Duodenal mucosa (tissue), 2 donors: ENCODE measurements at regions not wholly inside any gene's neighbourhood (a gene's known extent, or its start where the extent isn't known, plus 50 kb on each side); places are given as distances from the start of the nearest gene placed in this dataset.
"Not testable (repeated sequence)": the region's sequence is repeated elsewhere in the genome, so short reads cannot be mapped to it uniquely, and the experiment has no call there.

ENCODE experiments used
- H3K27ac ChIP-seq: one replicate; pipeline ENCODE4 v1.7.0; 2013; ENCODE audit warnings: low read depth, low read length
- H3K27me3 ChIP-seq, 2 donors: one replicate each; pipeline ENCODE4 v1.7.0; 2013; ENCODE audit warnings: low read length in 2 of 2, control low read depth in 1 of 2; ENCODE audit not compliant: insufficient read depth in 2 of 2, control insufficient read depth in 1 of 2
- H3K36me3 ChIP-seq, 2 donors: one replicate each; pipeline ENCODE4 v1.7.0; 2013; ENCODE audit warnings: low read length in 2 of 2, control low read depth in 1 of 2; ENCODE audit not compliant: insufficient read depth in 2 of 2, control insufficient read depth in 1 of 2
- H3K4me1 ChIP-seq, 2 donors: one replicate each; pipeline ENCODE4 v1.7.0; 2013; ENCODE audit warnings: low read length in 2 of 2, control low read depth in 1 of 2; ENCODE audit not compliant: insufficient read depth in 2 of 2, control insufficient read depth in 1 of 2
- H3K4me3 ChIP-seq, 2 donors: one replicate each; pipeline ENCODE4 v1.7.0; 2013; ENCODE audit warnings: low read length in 2 of 2, low read depth in 1 of 2
- H3K9ac ChIP-seq, 2 donors: one replicate each; pipeline ENCODE4 v1.7.0; 2013; ENCODE audit warnings: low read length in 2 of 2, low read depth in 1 of 2
- H3K9me3 ChIP-seq, 2 donors: one replicate each; pipeline ENCODE4 v1.7.0; 2013; ENCODE audit warnings: low read length in 2 of 2, control low read depth in 1 of 2; ENCODE audit not compliant: control insufficient read depth in 1 of 2

DNA sequence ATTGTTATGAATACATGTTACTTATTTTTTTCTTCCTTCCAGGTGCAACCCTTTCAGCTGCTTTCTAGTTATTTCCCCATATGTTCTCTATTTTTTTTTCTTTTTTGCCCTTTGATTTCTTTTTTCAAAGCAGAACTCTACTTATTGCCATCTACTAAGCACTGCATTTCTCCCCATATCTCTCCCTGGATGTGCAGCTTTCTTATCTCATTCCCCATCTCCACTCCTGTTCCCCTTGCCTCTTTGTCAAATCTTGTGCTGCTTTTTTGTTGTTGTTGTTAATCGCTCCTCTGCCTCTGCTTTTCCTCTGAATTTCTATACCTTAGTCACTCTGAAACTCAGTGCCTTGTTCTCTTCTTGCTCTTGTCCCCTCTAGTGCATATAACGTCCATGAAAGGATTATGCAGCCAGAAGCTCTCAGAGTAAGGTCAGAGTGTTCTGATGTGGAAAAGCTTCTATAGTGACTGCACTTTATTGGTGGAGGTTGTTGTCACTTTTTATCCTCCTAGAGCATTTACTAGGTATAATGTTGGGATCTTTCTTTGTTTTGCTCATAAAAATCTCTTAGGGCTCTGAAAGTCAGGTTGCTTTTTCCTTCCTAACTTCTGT lies 51.1 kb upstream of the JADE1 start:
- H3K36me3 ChIP-seq = no peaks in the 10 kb centered on the region
- H3K9ac ChIP-seq = no peak overlapping the region
- no peaks in the 10 kb centered on the region for H3K4me1 ChIP-seq
- no peaks in the 10 kb centered on the region for H3K27me3 ChIP-seq
- no peaks in the 10 kb centered on the region for H3K9me3 ChIP-seq
- H3K4me3 ChIP-seq = no peak overlapping the region
- H3K27ac ChIP-seq = no peak overlapping the region

DNA sequence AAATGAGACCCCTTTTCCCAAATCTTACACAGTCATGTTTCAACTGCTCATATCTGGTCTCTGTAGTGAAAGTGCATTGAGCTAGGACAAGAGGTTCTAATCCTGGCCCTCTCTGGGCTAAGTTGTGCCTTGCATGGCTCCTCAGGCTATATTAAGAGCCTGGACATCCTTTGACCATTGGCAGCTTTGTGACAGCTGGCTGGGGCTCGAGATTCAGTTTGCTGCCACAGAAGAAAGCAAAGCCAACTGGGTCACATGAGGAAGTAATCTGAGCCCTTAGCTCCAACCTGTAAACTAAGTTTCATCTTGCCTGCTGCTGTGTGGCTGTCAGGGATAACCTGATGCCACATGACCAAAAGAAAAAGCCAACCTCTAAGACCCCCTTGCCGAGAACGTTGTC lies 51.8 kb upstream of the JADE1 start:
- H3K9ac ChIP-seq = no peak overlapping the region
- H3K27ac ChIP-seq = no peak overlapping the region
- no peaks in the 10 kb centered on the region for H3K4me1 ChIP-seq
- no peaks in the 10 kb centered on the region for H3K36me3 ChIP-seq
- no peaks in the 10 kb centered on the region for H3K9me3 ChIP-seq
- H3K27me3 ChIP-seq = no peaks in the 10 kb centered on the region
- no peak overlapping the region for H3K4me3 ChIP-seq

DNA sequence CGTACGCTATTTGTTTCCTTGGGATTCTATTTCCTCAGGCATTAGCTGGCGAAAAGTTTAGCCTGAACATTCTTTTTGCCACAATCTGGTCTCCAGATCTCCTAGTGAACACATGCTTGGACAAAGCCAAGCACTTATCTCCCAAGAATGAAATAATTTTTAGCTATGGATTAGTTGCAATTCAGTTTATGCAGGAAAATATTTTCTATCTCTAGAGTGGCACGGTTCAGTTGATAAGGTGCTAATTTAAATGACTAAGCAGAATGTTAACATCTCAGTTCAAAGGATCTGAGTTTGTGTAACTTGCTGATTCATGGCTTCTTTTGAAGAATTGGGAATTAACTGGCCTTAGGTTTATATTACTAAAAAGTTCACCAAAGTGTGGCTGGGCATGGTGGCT lies 58.1 kb upstream of the JADE1 start:
- Histone ChIP-seq H3K27ac (no peak overlapping the region), H3K4me3 (no peak overlapping the region), H3K36me3 (no peaks in the 10 kb centered on the region), H3K27me3 (no peaks in the 10 kb centered on the region), H3K9me3 (no peaks in the 10 kb centered on the region), H3K4me1 (no peaks in the 10 kb centered on the region), H3K9ac (no peak overlapping the region)

DNA sequence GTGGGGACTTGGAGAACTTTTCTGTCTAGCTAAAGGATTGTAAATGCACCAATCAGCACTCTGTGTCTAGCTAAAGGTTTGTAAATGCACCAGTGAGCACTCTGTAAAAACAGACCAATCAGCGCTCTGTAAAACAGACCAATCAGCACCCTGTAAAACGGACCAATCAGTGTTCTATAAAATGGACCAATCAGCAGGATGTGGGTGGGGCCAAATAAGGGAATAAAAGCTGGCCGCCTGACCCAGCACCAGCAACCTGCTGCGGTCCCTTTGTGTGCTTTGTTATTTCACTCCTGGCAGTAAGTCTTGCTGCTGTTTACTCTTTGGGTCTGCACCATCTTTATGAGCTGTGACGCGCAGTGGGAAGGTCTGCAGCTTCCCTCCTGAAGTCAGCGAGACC lies 67.8 kb upstream of the JADE1 start:
- not testable (repeated sequence) for H3K27me3 ChIP-seq, H3K36me3 ChIP-seq, H3K9ac ChIP-seq

DNA sequence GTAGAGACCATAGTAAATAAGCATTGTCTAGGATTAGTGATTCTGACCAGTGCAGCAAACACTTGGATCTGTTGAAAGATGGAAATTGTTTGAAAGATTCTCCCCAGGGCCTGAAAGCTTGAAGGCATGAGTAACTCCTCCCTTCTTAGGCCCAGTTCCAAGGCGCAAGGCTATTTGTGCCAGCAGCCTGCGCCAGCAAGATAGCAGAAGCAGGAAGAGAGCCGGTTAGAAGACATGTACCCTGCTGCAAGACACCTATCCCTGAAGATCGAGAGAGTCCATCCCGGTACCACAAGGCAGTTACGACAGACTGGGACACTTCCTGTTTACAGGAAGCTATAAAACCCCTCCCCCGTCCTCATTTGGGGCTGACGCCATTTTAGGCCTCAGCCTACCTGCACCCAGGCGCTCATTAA lies 72.4 kb upstream of the JADE1 start:
- H3K4me3 ChIP-seq = no peak overlapping the region
- no peaks in the 10 kb centered on the region for H3K27me3 ChIP-seq
- no peak overlapping the region for H3K9ac ChIP-seq
- H3K36me3 ChIP-seq = no peaks in the 10 kb centered on the region
- no peaks in the 10 kb centered on the region for H3K4me1 ChIP-seq
- H3K27ac ChIP-seq = no peak overlapping the region
- no peaks in the 10 kb centered on the region for H3K9me3 ChIP-seq

More for the DNA sequence above, 67.8 kb upstream of the JADE1 start:
- not testable (repeated sequence) for H3K4me1 ChIP-seq, H3K27ac ChIP-seq, H3K9me3 ChIP-seq, H3K4me3 ChIP-seq

DNA sequence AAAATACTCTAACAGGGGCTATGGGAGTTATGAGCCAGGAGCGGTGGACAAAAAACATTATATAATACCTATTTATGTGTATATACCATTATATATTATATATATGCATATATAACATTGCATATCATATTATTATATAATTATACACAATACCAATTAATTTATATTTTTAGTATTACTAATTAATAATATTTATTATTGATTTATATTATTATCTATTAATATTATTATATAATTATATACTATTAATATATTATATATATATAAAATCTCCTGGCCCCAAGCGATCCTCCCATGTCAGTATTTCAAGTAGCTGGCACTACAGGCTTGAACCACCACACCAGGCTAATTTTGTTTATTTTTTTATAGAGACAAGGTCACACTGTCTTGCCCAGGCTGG lies 73.8 kb upstream of the JADE1 start:
- Histone ChIP-seq H3K36me3 (no peaks in the 10 kb centered on the region), H3K4me1 (no peaks in the 10 kb centered on the region), H3K9ac (no peak overlapping the region), H3K27ac (no peak overlapping the region), H3K4me3 (no peak overlapping the region), H3K27me3 (no peaks in the 10 kb centered on the region), H3K9me3 (no peaks in the 10 kb centered on the region)

DNA sequence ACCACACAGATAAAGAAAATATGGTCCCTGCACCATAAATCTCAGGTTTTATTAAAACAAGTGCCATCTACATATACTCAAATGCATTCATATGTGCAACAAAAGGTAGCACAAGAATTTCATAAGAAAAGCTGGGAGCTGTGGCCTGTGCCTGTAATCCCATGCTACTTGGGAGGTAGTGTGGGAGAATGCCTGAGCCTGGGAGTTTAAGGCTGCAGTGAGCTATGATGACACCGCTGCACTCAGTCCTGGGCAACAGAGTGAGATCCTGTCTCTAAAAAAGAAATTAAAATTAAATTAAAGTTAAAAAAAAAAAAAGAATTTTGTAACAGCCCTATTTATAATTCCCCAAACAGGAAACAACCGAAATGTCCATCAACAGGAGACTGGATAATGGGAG lies 81.3 kb upstream of the JADE1 start:
- H3K4me1 ChIP-seq = no peaks in the 10 kb centered on the region
- no peak overlapping the region for H3K27ac ChIP-seq
- no peaks in the 10 kb centered on the region for H3K9me3 ChIP-seq
- no peaks in the 10 kb centered on the region for H3K27me3 ChIP-seq
- H3K4me3 ChIP-seq = no peak overlapping the region
- no peaks in the 10 kb centered on the region for H3K36me3 ChIP-seq
- H3K9ac ChIP-seq = no peak overlapping the region

DNA sequence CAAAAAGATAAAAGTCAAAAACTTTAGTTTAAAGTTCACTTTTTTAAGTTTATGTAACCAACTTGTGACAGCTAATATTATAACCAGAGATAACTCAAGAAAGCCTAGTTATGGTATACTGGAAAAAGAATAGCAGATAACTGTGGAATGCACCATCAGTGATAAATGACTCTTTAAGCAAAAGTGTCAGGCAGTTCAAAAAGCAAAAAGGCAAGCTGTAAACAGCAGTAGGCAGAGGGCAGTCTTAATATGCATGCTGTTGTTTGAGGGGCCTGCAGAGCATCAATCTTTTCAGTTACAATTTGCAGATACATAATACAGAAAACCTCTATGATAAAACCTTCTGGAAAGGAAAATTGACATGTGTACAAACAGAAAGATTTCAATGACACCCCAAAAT lies 81.8 kb upstream of the JADE1 start:
- Histone ChIP-seq H3K27ac (no peak overlapping the region), H3K4me3 (no peak overlapping the region), H3K27me3 (no peaks in the 10 kb centered on the region), H3K36me3 (no peaks in the 10 kb centered on the region), H3K9ac (no peak overlapping the region), H3K9me3 (no peaks in the 10 kb centered on the region), H3K4me1 (no peaks in the 10 kb centered on the region)

DNA sequence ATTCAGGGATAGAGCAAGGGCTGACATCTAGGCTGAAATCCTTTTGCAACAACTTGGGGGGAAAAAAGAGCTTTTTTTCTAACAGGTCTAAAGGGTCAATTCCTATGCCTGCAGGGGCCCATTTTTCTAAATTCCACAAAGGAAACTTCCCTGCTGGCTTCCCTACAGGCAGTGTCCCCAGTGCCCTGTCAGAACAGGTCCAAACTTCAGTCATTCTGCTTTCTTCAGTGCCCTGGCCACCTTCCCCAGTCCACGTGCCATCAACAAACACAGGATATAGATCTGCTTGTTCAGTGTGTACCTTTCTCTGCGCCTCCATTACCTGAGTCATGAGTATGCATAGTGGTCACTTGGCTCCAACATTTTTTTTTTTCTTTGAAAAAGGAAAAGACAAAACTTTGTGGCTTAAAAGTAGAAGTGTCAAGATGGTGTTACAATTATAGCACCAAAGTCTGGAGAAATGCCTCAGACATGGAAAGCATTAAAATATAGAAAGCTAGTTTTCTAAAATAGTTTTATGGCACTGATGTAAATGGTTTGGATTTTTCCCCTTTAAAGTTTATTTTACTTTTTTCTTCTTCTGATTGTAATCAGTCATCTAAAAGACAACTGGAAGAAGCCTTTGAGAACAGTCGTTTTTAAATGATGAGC lies 84.0 kb upstream of the JADE1 start:
- no peaks in the 10 kb centered on the region for H3K4me1 ChIP-seq
- no peak overlapping the region for H3K4me3 ChIP-seq
- H3K36me3 ChIP-seq = no peaks in the 10 kb centered on the region
- no peak overlapping the region for H3K9ac ChIP-seq
- H3K27ac ChIP-seq = no peak overlapping the region
- H3K27me3 ChIP-seq = no peaks in the 10 kb centered on the region
- H3K9me3 ChIP-seq = no peaks in the 10 kb centered on the region

DNA sequence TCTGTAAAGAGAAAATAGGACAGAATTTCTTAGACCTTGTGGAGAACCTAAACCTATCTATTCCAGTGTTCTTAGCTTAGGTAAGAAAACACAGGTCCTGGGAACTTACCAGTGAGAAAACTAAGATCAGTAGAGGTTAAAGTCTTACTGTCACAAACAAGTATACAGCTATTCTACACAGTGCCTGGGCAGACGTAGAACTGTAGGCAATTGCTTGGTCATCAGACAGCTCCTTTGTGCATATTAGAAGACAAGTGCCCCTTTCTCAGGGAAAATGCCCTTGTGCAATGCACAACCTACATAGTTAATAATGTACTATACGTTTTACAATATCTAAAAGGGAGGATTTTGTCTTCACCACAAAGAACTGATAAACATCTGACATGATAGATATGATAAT lies 86.6 kb upstream of the JADE1 start:
- Histone ChIP-seq H3K27me3 (no peaks in the 10 kb centered on the region), H3K4me3 (no peak overlapping the region), H3K27ac (no peak overlapping the region), H3K36me3 (no peaks in the 10 kb centered on the region), H3K9me3 (no peaks in the 10 kb centered on the region), H3K9ac (no peak overlapping the region), H3K4me1 (no peaks in the 10 kb centered on the region)
